WTC11 (cell line): ENCODE measurements at regions not wholly inside any gene's neighbourhood (a gene's known extent, or its start where the extent isn't known, plus 50 kb on each side); places are given as distances from the start of the nearest gene placed in this dataset.

Experiments used
- ATAC-seq: fragments of 200-7000 bp; cut with Tn5 transposase; 2 replicates; pipeline ENCODE4 v1.10.0; 2021; ENCODE audit warnings: mild to moderate bottlenecking, moderate library complexity
- CTCF ChIA-PET: fragments of 300-600 bp; sonication (Branson Sonifier 250); formaldehyde crosslinking; loops from one replicate; lab custom pipeline; 2021; ENCODE audit warnings: antibody characterized with exemption; lab: Charles Lee
- POLR2A ChIA-PET: fragments of 350-600 bp; sonication (Branson Sonifier 250); formaldehyde crosslinking; loops from one replicate; lab custom pipeline; 2021; ENCODE audit warnings: antibody characterized with exemption; lab: Charles Lee
- DNase-seq: peaks from one replicate; pipeline ENCODE4 v3.0.0; 2021; ENCODE audit warnings: low spot score
- H3K27ac Mint-ChIP-seq: 2 replicates; pipeline ENCODE4 v1.8.0; 2021; ENCODE audit warnings: mixed read lengths
- H3K27me3 Mint-ChIP-seq: 2 replicates; pipeline ENCODE4 v1.8.0; 2021; ENCODE audit warnings: low read depth, mild to moderate bottlenecking, moderate library complexity, mixed read lengths
- H3K36me3 Mint-ChIP-seq: 2 replicates; pipeline ENCODE4 v1.8.0; 2021; ENCODE audit warnings: mixed read lengths
- H3K4me1 Mint-ChIP-seq: 2 replicates; pipeline ENCODE4 v1.8.0; 2022; ENCODE audit warnings: mixed read lengths
- H3K4me3 Mint-ChIP-seq: 2 replicates; pipeline ENCODE4 v1.8.0; 2021; ENCODE audit warnings: mild to moderate bottlenecking, moderate library complexity, mixed read lengths
- H3K9me3 Mint-ChIP-seq: 2 replicates; pipeline ENCODE4 v1.8.0; 2021; ENCODE audit warnings: mixed read lengths
- ARID4B ChIP-seq: sonication (generic); formaldehyde crosslinking; IDR thresholded peaks from 2 replicates; pipeline ENCODE4 v1.8.0; 2023; ENCODE audit warnings: missing genetic modification reagents, mild to moderate bottlenecking, borderline replicate concordance
- ATF3 ChIP-seq: sonication (generic); formaldehyde crosslinking; conservative IDR thresholded peaks from 2 replicates; pipeline ENCODE4 v1.8.1; 2022; ENCODE audit warnings: mild to moderate bottlenecking, missing genetic modification reagents
- CREB1 ChIP-seq: sonication (generic); formaldehyde crosslinking; IDR thresholded peaks from 2 replicates; pipeline ENCODE4 v1.8.0; 2023; ENCODE audit warnings: mild to moderate bottlenecking, missing genetic modification reagents
- CTCF ChIP-seq: fragments of 200-600 bp; IDR thresholded peaks from 2 replicates; pipeline ENCODE4 v1.8.0; 2022; ENCODE audit warnings: antibody characterized with exemption
- ELF4 ChIP-seq: sonication (generic); formaldehyde crosslinking; IDR thresholded peaks from 2 replicates; pipeline ENCODE4 v1.8.1; 2022; ENCODE audit warnings: low read depth, mild to moderate bottlenecking, moderate library complexity, missing genetic modification reagents
- FOXJ3 ChIP-seq: sonication (generic); formaldehyde crosslinking; IDR thresholded peaks from 2 replicates; pipeline ENCODE4 v1.9.0; 2021; ENCODE audit warnings: missing genetic modification reagents, mild to moderate bottlenecking, borderline replicate concordance
- JUN ChIP-seq: sonication (generic); formaldehyde crosslinking; IDR thresholded peaks from 2 replicates; pipeline ENCODE4 v1.8.0; 2023; ENCODE audit warnings: mild to moderate bottlenecking, missing genetic modification reagents
- MYBL2 ChIP-seq: sonication (generic); formaldehyde crosslinking; IDR thresholded peaks from 2 replicates; pipeline ENCODE4 v1.8.1; 2023; ENCODE audit warnings: mild to moderate bottlenecking, moderate library complexity, missing genetic modification reagents
- NR3C1 ChIP-seq: sonication (generic); formaldehyde crosslinking; conservative IDR thresholded peaks from 2 replicates; pipeline ENCODE4 v1.8.1; 2023; ENCODE audit warnings: low read depth, mild to moderate bottlenecking, missing genetic modification reagents
- OVOL2 ChIP-seq: fragments of 250-450 bp; sonication (Bioruptor Pico); IDR thresholded peaks from 2 replicates; pipeline ENCODE4 v1.9.0; 2021; ENCODE audit warnings: mild to moderate bottlenecking, borderline replicate concordance
- PRRX2 ChIP-seq: fragments of 250-450 bp; sonication (Bioruptor Pico); IDR thresholded peaks from 2 replicates; pipeline ENCODE4 v1.8.0; 2021; ENCODE audit warnings: mild to moderate bottlenecking
- TCF7 ChIP-seq: sonication (generic); formaldehyde crosslinking; IDR thresholded peaks from 2 replicates; pipeline ENCODE4 v1.8.0; 2022; ENCODE audit warnings: mild to moderate bottlenecking, low read depth, missing genetic modification reagents, moderate library complexity
- TP53 ChIP-seq: sonication (generic); formaldehyde crosslinking; IDR thresholded peaks from 2 replicates; pipeline ENCODE4 v1.8.1; 2023; ENCODE audit warnings: mild to moderate bottlenecking, missing genetic modification reagents
- USF1 ChIP-seq: sonication (generic); formaldehyde crosslinking; IDR thresholded peaks from 2 replicates; pipeline ENCODE4 v1.8.0; 2022; ENCODE audit warnings: mild to moderate bottlenecking, missing genetic modification reagents
- ZMAT4 ChIP-seq: fragments of 250-450 bp; sonication (Bioruptor Pico); IDR thresholded peaks from 2 replicates; pipeline ENCODE4 v1.9.0; 2021; ENCODE audit warnings: mild to moderate bottlenecking
- ZNF232 ChIP-seq: sonication (generic); formaldehyde crosslinking; IDR thresholded peaks from 2 replicates; pipeline ENCODE4 v1.8.0; 2022; ENCODE audit warnings: mild to moderate bottlenecking, missing genetic modification reagents
- ZNF263 ChIP-seq: sonication (generic); formaldehyde crosslinking; IDR thresholded peaks from 2 replicates; pipeline ENCODE4 v1.8.1; 2022; ENCODE audit warnings: low read depth, mild to moderate bottlenecking, moderate library complexity, missing genetic modification reagents
- ZNF396 ChIP-seq: fragments of 250-450 bp; sonication (Bioruptor Pico); IDR thresholded peaks from 2 replicates; pipeline ENCODE4 v1.8.0; 2021; ENCODE audit warnings: mild to moderate bottlenecking, moderate library complexity, borderline replicate concordance
- ZNF425 ChIP-seq: fragments of 250-450 bp; sonication (Bioruptor Pico); conservative IDR thresholded peaks from 2 replicates; pipeline ENCODE4 v1.9.0; 2021; ENCODE audit warnings: mild to moderate bottlenecking

GRCh38 chr1:68359045-68359444 is 90.7 kb downstream of the RPE65 start:
- Mint-ChIP-seq H3K36me3 (no peaks in the 10 kb centered on the region), H3K9me3 (no peaks in the 10 kb centered on the region), H3K4me3 (no peak overlapping the region), H3K27me3 (no peaks in the 10 kb centered on the region; the same call in 1 of the 2 replicates), H3K4me1 (peaks cover 12% of the 10 kb centered on the region), H3K27ac (no peak overlapping the region)
- CTCF ChIA-PET: interaction anchor here (1.9 kb wide), 1 partner anchor 16 kb away, joined by 6 read pairs; no protein-coding TSS in a partner anchor
- DNase-seq: no peak
- no peak for ATAC-seq
- POLR2A ChIA-PET: no interaction called here
- no peak for TF ChIP-seq CTCF
- no peak for TF ChIP-seq ATF3 (CRISPR knock-in tag)
- TF ChIP-seq ARID4B: no peak
- no peak for TF ChIP-seq CREB1 (CRISPR knock-in tag)
- TF ChIP-seq ZNF396 (CRISPR knock-in tag): no peak
- no peak for TF ChIP-seq MYBL2 (CRISPR knock-in tag)
- no peak for TF ChIP-seq FOXJ3
- no peak for TF ChIP-seq TP53
- TF ChIP-seq ZNF263 (CRISPR knock-in tag): no peak
- no peak for TF ChIP-seq NR3C1
- no peak for TF ChIP-seq TCF7 (CRISPR knock-in tag)
- no peak for TF ChIP-seq OVOL2 (CRISPR knock-in tag)
- no peak for TF ChIP-seq ZNF425 (CRISPR knock-in tag)
- TF ChIP-seq USF1: no peak
- TF ChIP-seq ZNF232 (CRISPR knock-in tag): no peak
- no peak for TF ChIP-seq ZMAT4 (CRISPR knock-in tag)
- no peak for TF ChIP-seq ELF4 (CRISPR knock-in tag)
- TF ChIP-seq PRRX2 (CRISPR knock-in tag): no peak
- no peak for TF ChIP-seq JUN (CRISPR knock-in tag)
